Cardiac fibroblast (primary cell): ENCODE measurements at regions not wholly inside any gene's neighbourhood (a gene's known extent, or its start where the extent isn't known, plus 50 kb on each side); places are given as distances from the start of the nearest gene placed in this dataset.

ENCODE experiments used
- DNase-seq, 2 donors: peaks; one replicate each; pipeline versions ENCODE4 v3.0.0 to v3.0.0-alpha.2; 2010; ENCODE audit warnings: low read depth in 2 of 2
- H3K4me3 ChIP-seq, 2 donors: replicated peaks in 1 of 2; 1 replicate in 1 of 2; 2 replicates in 1 of 2; pipeline ENCODE4 v1.5.1; 2011; ENCODE audit warnings: low read depth in 2 of 2, low read length in 2 of 2, mild to moderate bottlenecking in 2 of 2, moderate library complexity in 1 of 2
- TF ChIP-seq, protein P1 (sequence below): IDR thresholded peaks from one replicate; pipeline ENCODE4 v1.5.1; 2011; ENCODE audit warnings: low read depth, mild to moderate bottlenecking, low read length, inconsistent platforms

DNA sequence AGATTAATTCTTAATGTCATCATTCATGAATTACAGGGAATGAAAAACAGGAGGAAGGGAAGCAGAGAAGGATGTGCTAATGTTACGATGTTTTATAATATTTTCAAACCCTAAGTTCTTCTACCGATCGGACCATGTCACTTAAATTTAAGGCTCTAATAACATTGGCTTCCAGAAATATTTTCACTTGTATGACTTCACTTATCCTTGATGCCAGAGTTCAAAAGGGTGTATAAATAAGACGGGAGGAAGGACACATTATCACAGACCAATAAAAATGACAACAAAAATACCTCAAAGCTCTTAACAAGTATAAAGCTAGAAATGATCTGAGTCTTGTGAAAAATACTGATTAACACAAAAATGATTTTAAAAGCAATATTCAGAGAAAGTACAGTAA is 370.4 kb upstream of the CITED2 start:
- peak in 1 of 2 donors; percentile 12 for DNase-seq
- no peak overlapping the region for H3K4me3 ChIP-seq

GRCh38 chr6:139743664-139744437 is 369.4 kb upstream of the CITED2 start:
- no peak overlapping the region for H3K4me3 ChIP-seq
- TF ChIP-seq, protein P1, sequence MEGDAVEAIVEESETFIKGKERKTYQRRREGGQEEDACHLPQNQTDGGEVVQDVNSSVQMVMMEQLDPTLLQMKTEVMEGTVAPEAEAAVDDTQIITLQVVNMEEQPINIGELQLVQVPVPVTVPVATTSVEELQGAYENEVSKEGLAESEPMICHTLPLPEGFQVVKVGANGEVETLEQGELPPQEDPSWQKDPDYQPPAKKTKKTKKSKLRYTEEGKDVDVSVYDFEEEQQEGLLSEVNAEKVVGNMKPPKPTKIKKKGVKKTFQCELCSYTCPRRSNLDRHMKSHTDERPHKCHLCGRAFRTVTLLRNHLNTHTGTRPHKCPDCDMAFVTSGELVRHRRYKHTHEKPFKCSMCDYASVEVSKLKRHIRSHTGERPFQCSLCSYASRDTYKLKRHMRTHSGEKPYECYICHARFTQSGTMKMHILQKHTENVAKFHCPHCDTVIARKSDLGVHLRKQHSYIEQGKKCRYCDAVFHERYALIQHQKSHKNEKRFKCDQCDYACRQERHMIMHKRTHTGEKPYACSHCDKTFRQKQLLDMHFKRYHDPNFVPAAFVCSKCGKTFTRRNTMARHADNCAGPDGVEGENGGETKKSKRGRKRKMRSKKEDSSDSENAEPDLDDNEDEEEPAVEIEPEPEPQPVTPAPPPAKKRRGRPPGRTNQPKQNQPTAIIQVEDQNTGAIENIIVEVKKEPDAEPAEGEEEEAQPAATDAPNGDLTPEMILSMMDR, result no peak
- DNase-seq, result peak; percentile 92 to 97

More for the DNA sequence above, 370.4 kb upstream of the CITED2 start:
- TF ChIP-seq, protein P1, result no peak

GRCh38 chr6:139742671-139743070 is 368.2 kb upstream of the CITED2 start:
- H3K4me3 ChIP-seq, result no peak overlapping the region
- TF ChIP-seq, protein P1, result no peak
- no peak for DNase-seq

DNA sequence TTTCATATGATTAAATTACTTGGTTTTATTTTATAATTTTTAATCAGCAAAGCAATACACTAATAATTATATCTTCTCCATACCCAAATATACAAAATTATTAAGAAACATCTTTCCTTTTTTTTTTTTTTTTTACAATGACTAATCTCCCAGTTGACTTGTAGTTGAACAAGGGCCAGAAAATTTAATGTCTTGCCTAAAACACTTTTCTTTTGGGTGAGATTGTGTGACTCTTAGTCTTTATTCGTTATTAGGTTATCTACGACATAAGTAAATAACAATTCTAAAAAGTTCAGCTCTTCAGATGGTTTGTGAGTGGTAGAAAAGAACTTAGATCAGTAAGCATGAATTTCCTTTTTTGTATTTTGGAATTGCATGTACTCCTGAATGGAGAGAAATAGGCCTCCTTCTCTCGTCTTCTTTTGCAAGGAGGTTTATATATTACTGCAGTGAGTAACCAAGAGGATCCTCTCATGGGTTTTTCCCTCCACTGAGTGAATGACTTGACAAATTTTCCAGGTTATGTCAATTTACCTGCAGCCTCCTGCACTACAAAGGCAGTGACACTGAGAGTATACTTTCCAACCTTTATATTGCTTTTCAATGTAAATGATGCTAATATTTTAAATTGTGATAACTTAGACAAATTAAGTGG is 364.5 kb upstream of the CITED2 start:
- TF ChIP-seq, protein P1, result no peak

DNA sequence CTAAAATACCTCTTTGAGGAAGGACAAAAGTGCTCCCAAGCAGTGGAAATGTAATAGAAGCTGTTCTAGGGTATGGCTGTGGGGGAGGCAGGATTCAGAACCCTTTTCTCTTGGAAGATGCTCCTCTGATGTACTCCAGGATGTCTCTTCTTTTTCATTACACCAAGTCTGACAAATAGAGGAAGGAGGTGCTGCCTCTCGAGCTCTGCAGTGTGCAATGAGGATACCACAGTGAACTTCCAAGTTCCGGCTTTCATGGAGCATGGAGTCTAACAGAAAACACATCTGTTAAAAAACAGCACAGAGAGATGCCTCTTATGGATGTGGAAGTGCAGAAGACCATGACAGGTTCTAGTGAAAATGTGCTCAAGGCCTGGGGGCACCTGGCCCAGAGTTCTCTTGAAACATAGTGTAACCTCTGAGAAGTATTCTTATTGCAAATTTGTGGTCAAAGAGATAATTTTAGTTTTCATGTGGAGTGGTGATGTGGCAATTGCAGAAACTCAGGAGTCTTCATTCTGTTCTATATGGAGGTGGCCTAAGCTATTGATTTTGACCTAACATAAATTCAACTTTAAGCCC is 362.0 kb upstream of the CITED2 start:
- no peak overlapping the region for H3K4me3 ChIP-seq
- TF ChIP-seq, protein P1, result no peak
- no peak for DNase-seq

More for the DNA sequence above, 364.5 kb upstream of the CITED2 start:
- H3K4me3 ChIP-seq, result no peak overlapping the region
- DNase-seq, result peak; percentile 54 to 56

GRCh38 chr6:139732451-139732850 is 358.0 kb upstream of the CITED2 start:
- peak; percentile 79 to 88 for DNase-seq
- TF ChIP-seq, protein P1, result no peak
- no peak overlapping the region for H3K4me3 ChIP-seq
